ENCODE measurements at regions not wholly inside any gene's neighbourhood (a gene's known extent, or its start where the extent isn't known, plus 50 kb on each side); places are given as distances from the start of the nearest gene placed in this dataset.

- Mint-ChIP-seq H3K9me3 (no peaks in the 10 kb centered on the region), H3K36me3 (ENCODE audit: low read depth) (no peaks in the 10 kb centered on the region), H3K27ac (no peak overlapping the region), H3K4me3 (no peak overlapping the region), H3K27me3 (ENCODE audit: insufficient read depth) (peaks cover 8% of the 10 kb centered on the region), H3K4me1 (peaks cover 7% of the 10 kb centered on the region)
- WGBS, 2 experiments (ENCODE audit: insufficient coverage in 1 of 2, insufficient read length in 1 of 2), result 33 to 56% methylated on average over 5 of the region's 5 CpGs
- Histone ChIP-seq H3K9me3 (ENCODE audit: control insufficient read depth, low read length) (no peaks in the 10 kb centered on the region), H3K4me1 (ENCODE audit: control insufficient read depth, insufficient read depth, low read length) (no peaks in the 10 kb centered on the region), H3K36me3 (ENCODE audit: control insufficient read depth, insufficient read depth, low read length) (no peaks in the 10 kb centered on the region), H3K27ac (ENCODE audit: low read depth, low read length) (no peak overlapping the region), H3K9ac (ENCODE audit: extremely low read depth, low read length, poor library complexity, severe bottlenecking) (no peak overlapping the region), H3K27me3 (ENCODE audit: control insufficient read depth, insufficient read depth, low read length, poor library complexity, severe bottlenecking) (peaks cover 7% of the 10 kb centered on the region), H3K4me3 (ENCODE audit: low read length) (no peak overlapping the region)
- no peak for DNase-seq
- no peak for TF ChIP-seq CTCF (conservative IDR thresholded peaks at IDR 0.05)
Observed at GRCh38 chr17:45703348-45703747, 80.8 kb upstream of the CRHR1 start.

GRCh38 chr17:45703806-45704205 lies 80.3 kb upstream of the CRHR1 start:
- Mint-ChIP-seq H3K27me3 (ENCODE audit: insufficient read depth) (peaks cover 3% of the 10 kb centered on the region), H3K4me3 (no peak overlapping the region), H3K9me3 (no peaks in the 10 kb centered on the region), H3K4me1 (peaks cover 7% of the 10 kb centered on the region), H3K36me3 (ENCODE audit: low read depth) (no peaks in the 10 kb centered on the region), H3K27ac (no peak overlapping the region)
- no peak for DNase-seq
- Histone ChIP-seq H3K36me3 (ENCODE audit: control insufficient read depth, insufficient read depth, low read length) (no peaks in the 10 kb centered on the region), H3K4me1 (ENCODE audit: control insufficient read depth, insufficient read depth, low read length) (no peaks in the 10 kb centered on the region), H3K4me3 (ENCODE audit: low read length) (no peak overlapping the region), H3K9ac (ENCODE audit: extremely low read depth, low read length, poor library complexity, severe bottlenecking) (no peak overlapping the region), H3K27me3 (ENCODE audit: control insufficient read depth, insufficient read depth, low read length, poor library complexity, severe bottlenecking) (peaks cover 8% of the 10 kb centered on the region), H3K9me3 (ENCODE audit: control insufficient read depth, low read length) (no peaks in the 10 kb centered on the region), H3K27ac (ENCODE audit: low read depth, low read length) (no peak overlapping the region)
- TF ChIP-seq CTCF (conservative IDR thresholded peaks at IDR 0.05), result no peak
- WGBS, 2 experiments (ENCODE audit: insufficient coverage in 1 of 2, insufficient read length in 1 of 2), result 90 to 91% methylated on average over 1 of the region's 1 CpG

- 89 to 100% methylated on average over 1 of the region's 2 CpGs for WGBS, 2 experiments (ENCODE audit: insufficient coverage in 1 of 2, insufficient read length in 1 of 2)
- no peak overlapping the region for H3K27ac ChIP-seq (ENCODE audit: low read depth, low read length)
- no peak overlapping the region for H3K27ac Mint-ChIP-seq
- no peaks in the 10 kb centered on the region for H3K36me3 ChIP-seq (ENCODE audit: control insufficient read depth, insufficient read depth, low read length)
- H3K27me3 Mint-ChIP-seq (ENCODE audit: insufficient read depth), result peaks cover 3% of the 10 kb centered on the region
- H3K9ac ChIP-seq (ENCODE audit: extremely low read depth, low read length, poor library complexity, severe bottlenecking), result no peak overlapping the region
- no peaks in the 10 kb centered on the region for H3K4me1 ChIP-seq (ENCODE audit: control insufficient read depth, insufficient read depth, low read length)
- no peaks in the 10 kb centered on the region for H3K9me3 Mint-ChIP-seq
- H3K9me3 ChIP-seq (ENCODE audit: control insufficient read depth, low read length), result no peaks in the 10 kb centered on the region
- TF ChIP-seq CTCF (conservative IDR thresholded peaks at IDR 0.05), result no peak
- peaks cover 8% of the 10 kb centered on the region for H3K27me3 ChIP-seq (ENCODE audit: control insufficient read depth, insufficient read depth, low read length, poor library complexity, severe bottlenecking)
- no peak overlapping the region for H3K4me3 Mint-ChIP-seq
- H3K4me3 ChIP-seq (ENCODE audit: low read length), result no peak overlapping the region
- peaks cover 7% of the 10 kb centered on the region for H3K4me1 Mint-ChIP-seq
- H3K36me3 Mint-ChIP-seq (ENCODE audit: low read depth), result no peaks in the 10 kb centered on the region
- no peak for DNase-seq
Observed at GRCh38 chr17:45704251-45704650, 79.9 kb upstream of the CRHR1 start.
